ENCODE measurements at regions not wholly inside any gene's neighbourhood (a gene's known extent, or its start where the extent isn't known, plus 50 kb on each side); places are given as distances from the start of the nearest gene placed in this dataset.
"Not testable (repeated sequence)": the region's sequence is repeated elsewhere in the genome, so short reads cannot be mapped to it uniquely, and the experiment has no call there.

DNA sequence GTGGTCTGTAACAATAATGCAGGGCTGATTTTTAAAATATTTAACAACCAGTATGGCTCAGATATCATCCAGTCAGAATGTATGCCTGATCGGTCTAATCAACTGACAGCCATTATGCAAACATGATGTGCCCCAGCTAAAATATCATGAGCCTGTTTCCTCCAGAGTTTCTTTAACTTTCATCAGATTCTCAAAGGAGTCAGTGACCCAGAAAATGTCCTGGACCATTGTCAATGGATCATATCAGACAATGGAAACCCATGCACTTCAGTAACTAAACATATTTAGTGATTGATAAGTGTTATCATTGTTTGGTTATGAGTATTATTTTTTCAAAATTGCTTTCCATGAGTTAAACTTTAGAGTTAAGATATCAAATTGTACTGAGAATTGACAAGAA, 173.5 kb downstream of the LMBRD1 start:
- no peak for DNase-seq

DNA sequence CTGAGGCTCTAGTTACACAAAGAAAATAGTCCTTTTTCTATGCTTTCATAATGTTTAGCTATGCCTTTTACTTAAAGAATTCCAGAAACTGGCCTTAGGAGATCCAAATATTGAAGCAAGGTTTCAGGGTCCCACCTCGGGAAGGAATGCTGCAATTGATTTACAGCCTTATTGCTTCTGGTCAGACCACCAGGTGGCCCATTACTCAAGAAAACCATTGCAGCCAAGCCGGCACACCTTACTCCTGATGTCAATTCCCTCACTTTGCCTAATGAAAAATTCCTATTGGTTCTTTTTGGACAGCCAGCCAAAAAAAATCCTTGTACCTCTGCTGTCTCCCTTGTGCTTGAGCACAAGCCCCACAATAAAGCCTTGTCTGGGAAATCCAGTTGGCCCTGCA, 173.9 kb downstream of the LMBRD1 start:
- no peak for DNase-seq

DNA sequence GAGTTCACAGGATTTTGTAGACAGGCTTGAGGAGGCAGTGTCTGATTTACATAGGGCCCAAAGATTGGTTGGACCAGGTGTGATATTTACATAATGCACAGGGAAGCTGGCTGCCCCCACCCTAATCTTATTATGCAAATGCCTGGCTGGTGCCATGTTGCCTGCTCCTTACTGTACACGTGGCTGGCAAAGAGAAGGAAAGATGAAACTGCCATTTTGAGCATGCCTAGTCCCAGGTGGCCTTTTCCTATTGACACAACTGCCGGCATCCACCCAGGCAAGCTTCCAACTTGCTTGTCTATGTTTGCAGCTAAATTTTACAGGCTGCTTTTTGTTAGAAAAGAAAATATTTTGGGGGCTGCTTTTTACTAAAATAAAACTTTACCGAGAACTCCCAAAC, 174.6 kb downstream of the LMBRD1 start:
- DNase-seq: peak; percentile 45 to 73

DNA sequence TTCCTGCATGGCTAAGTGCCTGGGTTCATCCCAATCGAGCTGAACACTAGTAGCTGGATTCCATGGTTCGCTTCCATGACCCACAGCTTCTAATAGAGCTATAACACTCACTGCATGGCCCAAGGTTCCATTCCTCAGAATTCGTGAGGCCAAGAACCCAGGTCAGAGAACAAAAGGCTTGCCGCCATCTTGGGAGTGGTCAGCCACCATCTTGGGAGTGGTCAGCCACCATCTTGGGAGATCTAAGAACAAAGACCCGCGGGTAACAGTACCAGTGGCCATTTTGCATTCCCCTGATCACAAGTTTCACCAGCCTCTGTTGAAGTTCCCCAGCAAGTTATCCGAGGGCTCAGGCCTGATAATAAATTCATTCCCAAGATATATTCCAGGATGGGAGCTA, 179.6 kb downstream of the LMBRD1 start:
- DNase-seq: no peak

DNA sequence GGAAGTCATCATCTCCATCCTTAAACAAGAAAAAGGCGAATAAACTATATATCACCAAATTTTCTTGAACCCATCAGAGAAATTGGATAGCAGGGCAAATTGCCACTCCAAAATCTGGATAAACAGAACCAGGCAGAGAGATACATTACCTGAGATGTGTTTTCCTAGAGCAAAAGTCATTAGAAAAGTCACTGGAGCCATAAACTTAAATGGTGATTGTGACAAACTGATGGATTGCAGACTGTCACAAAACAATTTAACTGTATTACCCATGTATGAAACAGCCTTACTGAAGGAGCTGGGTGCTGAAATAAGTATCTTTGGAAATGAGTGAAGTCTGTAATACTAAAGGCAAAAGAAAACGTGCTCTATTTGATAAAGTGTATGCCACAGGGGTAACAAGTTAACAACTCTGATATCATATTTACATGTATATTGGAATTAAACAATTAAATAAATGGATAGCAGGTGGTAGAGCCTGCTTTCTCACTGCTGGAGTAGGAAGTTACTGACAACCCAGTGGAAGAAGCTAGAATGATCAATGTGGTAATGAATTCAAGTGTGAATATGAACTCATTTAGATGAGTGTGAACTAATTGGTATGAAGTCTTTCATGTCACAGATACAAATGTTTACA, 186.9 kb downstream of the LMBRD1 start:
- DNase-seq: no peak

GRCh38 chr6:69601132-69601531, 195.7 kb downstream of the LMBRD1 start:
- DNase-seq: no peak

DNA sequence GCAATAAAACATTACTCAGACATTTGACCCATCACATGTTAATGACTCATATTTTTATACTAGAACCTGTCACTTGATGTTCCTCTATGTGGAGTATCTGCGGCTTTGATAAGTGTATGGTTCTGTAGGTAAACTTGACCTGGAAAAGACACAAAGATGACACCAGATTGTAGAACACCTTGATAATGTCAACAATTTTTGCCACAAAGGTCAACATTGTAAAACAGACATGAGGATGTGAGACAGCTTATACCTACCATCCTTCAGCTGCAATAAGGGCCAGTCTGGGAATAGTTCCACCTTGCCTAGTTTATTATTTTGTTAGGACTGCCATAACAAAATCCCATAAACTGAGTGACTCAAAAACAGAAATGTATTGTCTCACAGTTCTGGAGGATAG, 202.4 kb downstream of the LMBRD1 start:
- DNase-seq: no peak

GRCh38 chr6:69593706-69594105, 203.1 kb downstream of the LMBRD1 start:
- DNase-seq: no peak

GRCh38 chr6:69589626-69590025, 207.2 kb downstream of the LMBRD1 start:
- DNase-seq: no peak

- no peak for DNase-seq
Measured at GRCh38 chr6:69584913-69585729, 211.7 kb downstream of the LMBRD1 start.

GRCh38 chr6:69584536-69584912, 212.3 kb downstream of the LMBRD1 start:
- DNase-seq: no peak

DNA sequence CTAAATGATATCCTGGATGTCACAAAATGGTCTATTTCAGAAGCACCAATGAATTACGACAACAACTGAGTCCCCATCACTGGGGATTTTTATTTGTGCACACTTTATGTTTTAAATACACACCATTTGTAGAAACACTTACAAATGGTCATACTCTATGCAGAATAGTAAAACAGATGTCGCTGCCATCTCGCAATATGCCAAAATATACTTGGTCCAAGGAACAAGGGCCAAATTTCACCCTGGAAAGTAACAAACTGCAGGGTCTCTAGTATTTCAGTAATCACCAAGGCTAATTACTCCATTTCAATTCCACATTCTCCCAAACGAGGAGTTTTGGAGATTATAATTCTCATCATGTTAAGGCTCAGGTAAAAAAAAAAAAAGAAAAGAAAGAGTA, 215.2 kb downstream of the LMBRD1 start:
- no peak for DNase-seq

- peak in 1 of 2 experiments; percentile 17 for DNase-seq
Measured at GRCh38 chr6:69580706-69581105, 216.1 kb downstream of the LMBRD1 start.

DNA sequence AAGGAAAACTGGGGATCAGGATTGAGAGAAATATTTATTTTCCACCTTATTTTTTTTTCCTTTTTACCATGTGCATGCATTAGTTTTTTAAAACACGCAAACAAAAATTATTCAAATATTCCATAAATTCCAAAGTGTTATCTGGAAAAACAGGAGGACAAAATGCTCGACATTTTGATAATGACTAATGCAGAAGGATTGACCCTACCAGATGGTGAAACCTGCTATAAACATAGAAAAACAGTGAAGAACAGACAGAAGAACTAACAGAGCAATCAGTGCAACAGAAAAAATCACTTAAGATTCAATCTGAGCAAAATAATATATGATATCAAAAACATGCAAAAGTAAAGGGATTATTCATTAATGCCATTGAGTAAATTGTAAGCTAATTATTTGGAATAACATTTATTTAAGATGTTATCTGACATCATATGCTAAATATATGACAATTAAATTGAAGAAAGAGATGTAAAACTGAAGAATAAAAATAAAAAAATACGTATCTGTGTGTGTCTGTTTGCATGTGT, 218.4 kb downstream of the LMBRD1 start:
- DNase-seq: no peak

GRCh38 chr6:69571234-69571633, 225.6 kb downstream of the LMBRD1 start:
- DNase-seq: no peak

- DNase-seq: no peak
Measured at GRCh38 chr6:69570106-69570505, 226.7 kb downstream of the LMBRD1 start.

GRCh38 chr6:69560597-69560996, 236.2 kb downstream of the LMBRD1 start:
- not testable (repeated sequence) for DNase-seq

DNA sequence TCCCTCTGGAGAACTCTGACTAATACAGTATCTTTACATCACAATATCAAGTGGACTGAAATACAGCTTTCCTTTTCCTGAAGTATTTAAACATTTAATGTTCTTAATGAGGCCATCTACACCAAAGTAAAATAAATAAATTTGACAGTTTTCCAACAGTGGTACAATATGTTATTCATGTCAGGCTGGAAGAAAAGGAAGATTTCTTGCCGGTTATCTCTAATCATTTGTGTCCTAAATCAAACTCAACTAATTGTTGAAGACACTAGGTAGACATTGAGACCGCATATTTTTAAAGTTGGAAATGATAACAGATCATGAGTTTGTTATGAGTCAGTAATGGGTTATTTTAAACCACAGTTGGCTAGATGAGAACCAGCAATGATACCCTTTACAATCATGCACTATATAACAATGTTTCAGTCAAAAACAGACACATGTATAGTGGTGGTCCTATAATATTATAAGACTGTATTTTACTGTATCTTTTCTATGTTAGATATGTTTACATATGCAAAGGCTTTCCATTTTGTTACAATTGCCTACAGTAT, 241.6 kb downstream of the LMBRD1 start:
- no peak for DNase-seq

- DNase-seq: no peak
Measured at GRCh38 chr6:69542494-69542893, 254.3 kb downstream of the LMBRD1 start.

DNA sequence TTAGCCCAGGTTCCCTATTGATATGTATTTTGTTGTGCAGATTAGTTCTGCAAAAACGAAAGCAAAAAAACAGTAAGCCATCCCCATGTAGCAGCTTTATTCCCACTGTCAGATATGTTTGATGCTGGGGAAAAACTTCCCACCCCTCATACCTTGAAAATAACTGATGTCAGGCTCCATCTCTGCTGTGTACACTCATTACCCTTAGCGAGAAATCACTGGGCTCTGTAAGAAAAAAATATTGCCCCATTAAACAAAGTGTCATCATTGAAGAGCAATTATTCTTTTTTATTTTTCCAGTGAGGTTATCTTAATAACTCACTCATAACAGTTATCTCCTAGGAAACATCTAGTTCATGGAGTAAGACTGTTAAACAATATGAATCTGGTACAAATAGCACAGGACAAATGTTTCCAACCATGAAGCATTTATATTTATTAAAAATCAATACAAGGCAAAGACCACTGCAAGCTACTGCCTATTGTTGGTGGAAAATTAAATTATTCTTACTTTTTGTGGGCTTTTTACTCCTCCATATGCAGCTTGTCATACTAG, 268.8 kb downstream of the LMBRD1 start:
- no peak for DNase-seq

GRCh38 chr6:69515480-69515879, 281.3 kb downstream of the LMBRD1 start:
- DNase-seq: not testable (repeated sequence)

GRCh38 chr6:69494595-69494994, 302.2 kb downstream of the LMBRD1 start:
- no peak for DNase-seq

GRCh38 chr6:69489970-69490369, 306.8 kb downstream of the LMBRD1 start:
- no peak for DNase-seq

- DNase-seq: peak; percentile 0 to 16
Measured at GRCh38 chr6:69487688-69488087, 309.1 kb downstream of the LMBRD1 start.

Data from NCI-H2081 (cell line).